Fibroblast of villous mesenchyme (primary cell): ENCODE measurements at regions not wholly inside any gene's neighbourhood (a gene's known extent, or its start where the extent isn't known, plus 50 kb on each side); places are given as distances from the start of the nearest gene placed in this dataset.
"Not testable (repeated sequence)": the region's sequence is repeated elsewhere in the genome, so short reads cannot be mapped to it uniquely, and the experiment has no call there.

ENCODE experiments used
- DNase-seq: peaks from one replicate; pipeline ENCODE4 v3.0.0-alpha.2; 2010; ENCODE audit warnings: low read depth
- H3K4me3 ChIP-seq: 2 replicates; pipeline ENCODE4 v1.5.1; 2011; ENCODE audit warnings: low read depth, mild to moderate bottlenecking, low read length
- TF ChIP-seq, protein P1 (sequence below): IDR thresholded peaks from 2 replicates; pipeline ENCODE4 v1.5.1; 2012; ENCODE audit warnings: low read depth, mild to moderate bottlenecking, low read length; ENCODE audit not compliant: insufficient read depth

DNA sequence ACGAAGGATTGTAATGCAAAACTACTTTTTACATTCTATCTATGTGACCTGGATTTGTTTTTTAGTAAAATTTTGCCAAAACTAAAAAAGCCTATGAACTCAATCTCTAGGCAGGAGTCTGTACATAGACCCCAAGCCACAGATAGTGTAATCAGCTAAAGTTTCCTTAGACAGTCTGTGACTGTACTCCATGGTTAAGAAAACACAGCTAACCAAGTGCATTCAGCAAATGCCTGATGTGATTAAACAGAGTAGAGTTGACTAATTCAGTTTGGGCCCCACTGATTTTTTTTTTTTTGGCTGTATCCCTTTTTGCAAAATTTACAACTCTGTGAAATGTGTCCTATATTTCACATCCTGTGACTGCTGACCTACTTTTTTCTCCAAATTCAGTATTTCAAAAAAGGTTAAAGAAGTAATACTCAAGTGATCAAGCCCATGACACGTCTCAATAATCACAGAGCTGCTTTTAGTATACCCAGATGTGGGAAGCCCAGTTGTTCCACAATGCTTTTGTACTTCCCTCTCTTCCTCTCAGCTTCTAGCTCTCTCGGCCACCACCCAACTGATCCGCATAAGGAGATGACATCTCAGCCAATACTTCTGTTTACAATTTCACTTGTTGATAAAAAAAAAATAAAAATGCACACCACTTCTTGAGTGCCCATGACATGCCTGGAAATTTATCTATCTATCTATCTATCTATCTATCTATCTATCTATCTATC, 108.8 kb upstream of the TBX18 start:
- TF ChIP-seq, protein P1, sequence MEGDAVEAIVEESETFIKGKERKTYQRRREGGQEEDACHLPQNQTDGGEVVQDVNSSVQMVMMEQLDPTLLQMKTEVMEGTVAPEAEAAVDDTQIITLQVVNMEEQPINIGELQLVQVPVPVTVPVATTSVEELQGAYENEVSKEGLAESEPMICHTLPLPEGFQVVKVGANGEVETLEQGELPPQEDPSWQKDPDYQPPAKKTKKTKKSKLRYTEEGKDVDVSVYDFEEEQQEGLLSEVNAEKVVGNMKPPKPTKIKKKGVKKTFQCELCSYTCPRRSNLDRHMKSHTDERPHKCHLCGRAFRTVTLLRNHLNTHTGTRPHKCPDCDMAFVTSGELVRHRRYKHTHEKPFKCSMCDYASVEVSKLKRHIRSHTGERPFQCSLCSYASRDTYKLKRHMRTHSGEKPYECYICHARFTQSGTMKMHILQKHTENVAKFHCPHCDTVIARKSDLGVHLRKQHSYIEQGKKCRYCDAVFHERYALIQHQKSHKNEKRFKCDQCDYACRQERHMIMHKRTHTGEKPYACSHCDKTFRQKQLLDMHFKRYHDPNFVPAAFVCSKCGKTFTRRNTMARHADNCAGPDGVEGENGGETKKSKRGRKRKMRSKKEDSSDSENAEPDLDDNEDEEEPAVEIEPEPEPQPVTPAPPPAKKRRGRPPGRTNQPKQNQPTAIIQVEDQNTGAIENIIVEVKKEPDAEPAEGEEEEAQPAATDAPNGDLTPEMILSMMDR, result no peak
- no peak for DNase-seq
- H3K4me3 ChIP-seq, result no peak overlapping the region

DNA sequence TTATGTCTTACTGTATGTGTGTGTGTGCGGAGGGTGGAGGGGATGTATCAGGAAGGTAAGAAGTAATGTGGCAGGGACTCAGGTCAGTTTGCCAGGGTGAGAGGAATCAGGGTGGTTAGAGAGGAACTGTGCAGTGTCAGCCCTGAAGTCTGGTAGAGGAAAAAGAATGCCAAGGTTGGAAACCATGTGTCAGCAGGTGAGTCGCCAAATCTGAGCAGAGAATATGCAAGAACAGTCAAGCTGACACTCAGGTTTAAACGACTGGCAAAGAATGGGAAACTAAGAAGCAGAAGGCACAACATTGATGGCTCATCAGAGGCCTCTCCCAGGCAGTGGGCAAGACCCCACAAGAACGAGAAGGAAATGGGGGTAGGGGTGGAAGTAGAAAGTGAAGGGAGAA, 107.5 kb upstream of the TBX18 start:
- TF ChIP-seq, protein P1, result no peak
- no peak for DNase-seq

DNA sequence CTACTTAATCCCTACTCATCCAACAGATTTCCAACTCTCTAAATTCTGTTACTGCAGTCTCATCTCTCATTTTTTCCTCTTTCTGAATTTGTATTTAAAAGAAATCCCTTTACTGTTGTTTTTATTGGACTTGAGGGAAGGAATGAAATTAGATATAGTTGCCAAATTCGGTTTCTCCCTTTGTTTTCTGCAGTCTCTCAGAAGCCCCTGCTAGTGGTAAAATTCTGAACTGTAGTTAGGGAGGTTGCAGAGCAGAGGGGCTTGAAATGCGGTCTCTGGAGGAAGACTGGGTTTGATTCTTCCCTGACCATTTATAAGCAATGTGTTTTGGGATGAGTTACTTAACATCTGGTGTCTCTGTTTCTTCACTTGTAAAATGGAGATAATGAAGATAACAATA, 106.3 kb upstream of the TBX18 start:
- TF ChIP-seq, protein P1, result no peak
- DNase-seq, result no peak
- no peak overlapping the region for H3K4me3 ChIP-seq

More for the DNA sequence above, 107.5 kb upstream of the TBX18 start:
- H3K4me3 ChIP-seq, result no peak overlapping the region

DNA sequence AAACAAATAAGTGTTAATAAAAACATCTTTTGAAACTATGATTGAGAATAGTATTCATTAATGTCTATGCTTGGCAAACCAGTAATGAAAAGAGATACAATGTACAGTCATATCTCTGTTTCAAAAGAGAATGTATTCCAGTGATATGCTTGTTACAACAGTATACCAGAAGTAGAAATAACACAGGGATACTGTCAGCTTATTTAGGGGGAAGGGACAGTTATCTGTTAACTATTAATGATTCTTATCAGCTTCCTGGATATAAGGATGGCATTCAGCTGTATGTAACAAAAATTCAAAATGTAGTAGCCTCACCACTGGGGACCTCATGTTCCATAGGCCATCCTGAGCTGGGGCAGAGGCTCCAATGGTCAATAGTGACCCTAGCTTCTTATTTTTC, 103.8 kb upstream of the TBX18 start:
- H3K4me3 ChIP-seq, result no peak overlapping the region
- TF ChIP-seq, protein P1, result no peak
- no peak for DNase-seq

DNA sequence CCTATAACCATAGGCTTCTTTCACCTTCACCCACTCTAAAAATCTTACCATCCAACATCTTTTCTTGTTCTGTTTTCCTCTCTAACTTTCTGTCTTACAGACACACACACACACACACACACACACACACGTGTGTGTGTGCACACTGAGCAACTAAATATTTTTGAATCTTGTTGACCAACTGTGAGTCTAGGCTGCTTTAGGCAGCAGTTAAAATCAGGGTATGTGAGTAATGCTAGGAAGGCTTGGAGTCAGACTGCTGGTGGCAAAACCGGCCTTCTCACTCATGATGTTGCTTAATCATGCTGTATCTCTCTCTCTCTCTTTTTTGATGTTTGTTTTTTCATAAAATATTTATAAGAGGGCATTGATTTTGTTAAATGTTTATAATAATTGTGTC, 103.1 kb upstream of the TBX18 start:
- H3K4me3 ChIP-seq, result no peak overlapping the region
- TF ChIP-seq, protein P1, result no peak
- peak; percentile 11 for DNase-seq

DNA sequence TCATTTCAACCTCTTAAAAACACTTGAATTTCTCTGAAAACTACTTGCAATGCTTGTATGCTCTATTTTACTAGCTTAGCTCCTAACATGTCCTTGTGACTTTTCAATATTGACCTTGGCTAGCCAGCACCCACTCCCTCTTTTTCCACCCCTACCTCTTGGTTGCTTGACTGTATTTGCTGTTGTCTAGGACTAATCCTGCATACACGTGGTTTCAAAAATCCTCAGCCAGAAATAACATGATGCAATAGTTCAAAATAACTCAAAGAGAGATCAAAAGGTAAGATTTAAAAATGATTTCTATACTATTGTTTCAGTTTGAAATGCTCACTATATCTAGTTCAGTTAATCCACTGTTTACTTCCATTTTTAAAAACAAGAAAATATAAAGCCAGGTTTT, 102.3 kb upstream of the TBX18 start:
- no peak for DNase-seq
- TF ChIP-seq, protein P1, result no peak
- H3K4me3 ChIP-seq, result no peak overlapping the region

DNA sequence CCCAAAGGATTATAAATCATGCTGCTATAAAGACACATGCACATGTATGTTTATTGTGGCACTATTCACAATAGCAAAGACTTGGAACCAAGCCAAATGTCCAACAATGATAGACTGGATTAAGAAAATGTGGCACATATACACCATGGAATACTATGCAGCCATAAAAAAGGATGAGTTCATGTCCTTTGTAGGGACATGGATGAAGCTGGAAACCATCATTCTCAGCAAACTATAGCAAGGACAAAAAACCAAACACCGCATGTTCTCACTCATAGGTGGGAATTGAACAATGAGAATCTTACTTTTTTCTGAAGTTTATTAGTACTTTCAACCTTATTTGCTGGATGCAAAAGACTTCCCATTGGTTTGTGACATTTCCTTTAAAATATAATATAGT, 101.0 kb upstream of the TBX18 start:
- H3K4me3 ChIP-seq, DNase-seq: not testable (repeated sequence)
